Liver (tissue), 8 donors: ENCODE measurements at regions not wholly inside any gene's neighbourhood (a gene's known extent, or its start where the extent isn't known, plus 50 kb on each side); places are given as distances from the start of the nearest gene placed in this dataset.

Experiments
- DNase-seq: peaks from one replicate; pipeline ENCODE4 v3.0.0-alpha.2; 2017; ENCODE audit warnings: low spot score
- H3K27ac ChIP-seq, 2 donors: one replicate each; pipeline ENCODE4 v1.7.0; 2013; ENCODE audit warnings: inconsistent platforms in 2 of 2, low read length in 2 of 2, control low read depth in 1 of 2, low read depth in 1 of 2, mild to moderate bottlenecking in 1 of 2
- H3K27me3 ChIP-seq, 4 donors: one replicate each; pipeline versions ENCODE4 v1.6.1 to v1.7.0; 2013; ENCODE audit warnings: low read length in 3 of 4, inconsistent platforms in 1 of 4, mild to moderate bottlenecking in 1 of 4, moderate library complexity in 1 of 4; ENCODE audit not compliant: control insufficient read depth in 4 of 4, insufficient read depth in 4 of 4
- H3K36me3 ChIP-seq, 4 donors: one replicate each; pipeline versions ENCODE4 v1.6.1 to v1.7.0; 2013; ENCODE audit warnings: low read length in 3 of 4, mild to moderate bottlenecking in 3 of 4, low read depth in 1 of 4, moderate library complexity in 1 of 4; ENCODE audit not compliant: control insufficient read depth in 4 of 4, insufficient read depth in 3 of 4
- H3K4me1 ChIP-seq, 4 donors: one replicate each; pipeline versions ENCODE4 v1.6.1 to v1.7.0; 2013; ENCODE audit warnings: low read length in 3 of 4, mild to moderate bottlenecking in 3 of 4, moderate library complexity in 1 of 4; ENCODE audit not compliant: control insufficient read depth in 4 of 4, insufficient read depth in 4 of 4
- H3K4me3 ChIP-seq, 3 donors: one replicate each; pipeline versions ENCODE4 v1.6.1 to v1.7.0; 2013; ENCODE audit warnings: low read length in 3 of 3, control low read depth in 1 of 3, low read depth in 1 of 3, mild to moderate bottlenecking in 1 of 3
- H3K9ac ChIP-seq, 2 donors: one replicate each; pipeline ENCODE4 v1.7.0; 2013; ENCODE audit warnings: low read length in 2 of 2, mild to moderate bottlenecking in 2 of 2, moderate library complexity in 2 of 2, control low read depth in 1 of 2, low read depth in 1 of 2
- H3K9me3 ChIP-seq, 4 donors: one replicate each; pipeline versions ENCODE4 v1.6.1 to v1.7.0; 2013; ENCODE audit warnings: low read length in 3 of 4; ENCODE audit not compliant: control insufficient read depth in 4 of 4
- FOXA1 ChIP-seq: IDR thresholded peaks from 2 replicates; pipeline ENCODE4 v1.6.1; 2016; ENCODE audit warnings: antibody characterized with exemption
- HNF4A ChIP-seq, 2 donors: conservative IDR thresholded peaks; 2 replicates each; pipeline ENCODE4 v1.6.1; 2016; ENCODE audit warnings: antibody characterized with exemption in 2 of 2, mild to moderate bottlenecking in 2 of 2
- HNF4G ChIP-seq: IDR thresholded peaks from 2 replicates; pipeline ENCODE4 v1.6.1; 2016; ENCODE audit warnings: antibody characterized with exemption
- JUND ChIP-seq, 2 donors: IDR thresholded peaks; 2 replicates each; pipeline ENCODE4 v1.6.1; 2016; ENCODE audit warnings: antibody characterized with exemption in 2 of 2
- NR2F2 ChIP-seq: IDR thresholded peaks from 2 replicates; pipeline ENCODE4 v1.6.1; 2016; ENCODE audit warnings: antibody characterized with exemption
- RAD21 ChIP-seq, 2 donors: IDR thresholded peaks; 2 replicates each; pipeline ENCODE4 v1.6.1; 2016; ENCODE audit warnings: antibody characterized with exemption in 2 of 2, mild to moderate bottlenecking in 2 of 2
- RXRA ChIP-seq, 2 donors: IDR thresholded peaks; 2 replicates each; pipeline ENCODE4 v1.6.1; 2017 to 2018; ENCODE audit warnings: antibody characterized with exemption in 2 of 2, mild to moderate bottlenecking in 1 of 2
- SP1 ChIP-seq: IDR thresholded peaks from 2 replicates; pipeline ENCODE4 v1.6.1; 2018; ENCODE audit warnings: antibody characterized with exemption, mild to moderate bottlenecking
- TAF1 ChIP-seq: conservative IDR thresholded peaks from 2 replicates; pipeline ENCODE4 v1.6.1; 2016; ENCODE audit warnings: antibody characterized with exemption, mild to moderate bottlenecking
- WGBS: extraction: QIAGEN DNeasy Blood & Tissue Kit; methylation state at CpG from one replicate; pipeline ENCODE4 v1.1.7; 2013; 5-methylcytosine and 5-hydroxymethylcytosine counted together
- TF ChIP-seq, protein P1 (sequence below): fragments of 150-350 bp; IDR thresholded peaks from 2 replicates; pipeline ENCODE4 v1.5.1; 2017; ENCODE audit warnings: improper control_type of control experiment, low read depth, low read length; ENCODE audit not compliant: missing input control
- TF ChIP-seq, protein P2 (sequence below): IDR thresholded peaks from 2 replicates; pipeline ENCODE4 v1.6.1; 2016; ENCODE audit warnings: antibody characterized with exemption
- TF ChIP-seq, protein P3 (sequence below): IDR thresholded peaks from 2 replicates; pipeline ENCODE4 v1.6.1; 2016; ENCODE audit warnings: antibody characterized with exemption
- TF ChIP-seq, protein P4 (sequence below): IDR thresholded peaks from 2 replicates; pipeline ENCODE4 v1.6.1; 2016; ENCODE audit warnings: antibody characterized with exemption, mild to moderate bottlenecking
- donor health status: healthy.
- donor health status: healthy.
- donor health status: healthy.
- donor health status: healthy.
- donor health status: healthy.

DNA sequence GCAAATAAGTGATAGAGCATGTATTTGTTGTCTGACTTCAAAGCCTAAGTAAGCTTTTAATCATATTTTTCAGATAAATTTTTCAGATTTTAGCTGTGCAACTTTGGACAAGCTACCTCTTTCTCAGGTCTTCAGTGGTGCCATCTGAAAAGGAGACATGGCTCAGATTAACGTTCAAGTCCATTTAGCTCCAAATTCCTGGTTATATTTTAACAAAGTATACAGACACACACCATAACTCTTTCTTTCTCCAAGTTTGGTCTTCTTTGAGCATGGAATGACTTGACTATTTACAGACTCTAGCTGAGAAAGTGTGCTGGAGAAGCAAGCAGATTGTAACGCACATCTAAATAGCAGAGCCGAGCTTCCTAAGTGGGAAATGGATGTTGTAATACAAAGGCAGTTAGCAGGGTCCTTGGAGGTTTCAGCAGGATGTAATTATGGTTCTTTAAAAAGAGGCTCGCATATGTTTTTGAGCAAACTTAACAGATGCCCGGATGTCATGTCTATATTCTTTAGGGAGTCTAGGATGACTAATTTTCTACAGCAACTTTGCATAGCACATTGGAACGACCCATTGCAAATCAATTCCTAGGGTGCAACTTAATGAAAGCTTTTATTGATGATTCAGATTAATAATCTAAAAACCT lies 128.1 kb upstream of the E2F8 start (continued):
- TF ChIP-seq, protein P1, sequence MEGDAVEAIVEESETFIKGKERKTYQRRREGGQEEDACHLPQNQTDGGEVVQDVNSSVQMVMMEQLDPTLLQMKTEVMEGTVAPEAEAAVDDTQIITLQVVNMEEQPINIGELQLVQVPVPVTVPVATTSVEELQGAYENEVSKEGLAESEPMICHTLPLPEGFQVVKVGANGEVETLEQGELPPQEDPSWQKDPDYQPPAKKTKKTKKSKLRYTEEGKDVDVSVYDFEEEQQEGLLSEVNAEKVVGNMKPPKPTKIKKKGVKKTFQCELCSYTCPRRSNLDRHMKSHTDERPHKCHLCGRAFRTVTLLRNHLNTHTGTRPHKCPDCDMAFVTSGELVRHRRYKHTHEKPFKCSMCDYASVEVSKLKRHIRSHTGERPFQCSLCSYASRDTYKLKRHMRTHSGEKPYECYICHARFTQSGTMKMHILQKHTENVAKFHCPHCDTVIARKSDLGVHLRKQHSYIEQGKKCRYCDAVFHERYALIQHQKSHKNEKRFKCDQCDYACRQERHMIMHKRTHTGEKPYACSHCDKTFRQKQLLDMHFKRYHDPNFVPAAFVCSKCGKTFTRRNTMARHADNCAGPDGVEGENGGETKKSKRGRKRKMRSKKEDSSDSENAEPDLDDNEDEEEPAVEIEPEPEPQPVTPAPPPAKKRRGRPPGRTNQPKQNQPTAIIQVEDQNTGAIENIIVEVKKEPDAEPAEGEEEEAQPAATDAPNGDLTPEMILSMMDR = no peak

DNA sequence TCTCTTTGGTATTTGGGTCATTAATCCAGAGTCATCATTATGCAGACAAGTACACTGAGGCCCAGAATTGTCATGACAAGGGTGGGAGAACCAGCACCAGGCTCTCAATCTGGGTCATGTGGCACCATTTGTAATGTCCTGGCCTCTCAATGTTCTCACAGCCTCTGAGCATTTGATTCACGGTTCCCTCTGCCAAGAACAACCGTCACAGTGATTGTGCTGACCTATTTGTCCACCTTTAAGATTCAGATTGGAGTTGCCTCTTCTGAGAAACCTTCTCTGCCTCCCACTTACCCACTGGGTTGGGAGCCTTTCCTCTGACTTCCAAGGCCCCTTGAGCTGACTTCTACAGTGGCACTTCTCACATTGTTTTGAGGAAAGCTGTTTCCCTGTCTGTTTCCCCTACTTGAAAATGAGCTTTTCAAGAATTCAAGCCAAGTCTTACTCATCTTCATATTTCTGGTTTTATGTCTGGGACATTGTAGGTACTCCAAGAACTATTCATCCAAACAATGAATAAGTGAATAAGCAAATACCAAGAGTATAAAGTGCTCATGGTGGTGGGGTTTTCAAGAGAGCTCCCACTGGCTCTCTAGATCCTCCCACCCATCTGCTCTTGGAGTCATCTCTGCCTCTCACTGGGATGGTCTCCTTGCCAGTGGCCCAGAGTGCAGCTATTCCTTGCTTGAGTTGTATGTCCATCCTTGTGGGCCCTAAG lies 126.4 kb upstream of the E2F8 start:
- TF ChIP-seq HNF4G = no peak
- TF ChIP-seq HNF4A (conservative IDR thresholded peaks at IDR 0.05) = no peak
- no peak for TF ChIP-seq SP1
- no peak for TF ChIP-seq RXRA (IDR thresholded peaks at IDR 0.05)
- TF ChIP-seq, protein P1 = no peak
- TF ChIP-seq, protein P2, sequence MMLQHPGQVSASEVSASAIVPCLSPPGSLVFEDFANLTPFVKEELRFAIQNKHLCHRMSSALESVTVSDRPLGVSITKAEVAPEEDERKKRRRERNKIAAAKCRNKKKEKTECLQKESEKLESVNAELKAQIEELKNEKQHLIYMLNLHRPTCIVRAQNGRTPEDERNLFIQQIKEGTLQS = no peak
- TF ChIP-seq NR2F2 = no peak
- TF ChIP-seq, protein P3, sequence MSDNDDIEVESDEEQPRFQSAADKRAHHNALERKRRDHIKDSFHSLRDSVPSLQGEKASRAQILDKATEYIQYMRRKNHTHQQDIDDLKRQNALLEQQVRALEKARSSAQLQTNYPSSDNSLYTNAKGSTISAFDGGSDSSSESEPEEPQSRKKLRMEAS = no peak
- TF ChIP-seq RAD21 (IDR thresholded peaks at IDR 0.05) = no peak
- TF ChIP-seq, protein P4, sequence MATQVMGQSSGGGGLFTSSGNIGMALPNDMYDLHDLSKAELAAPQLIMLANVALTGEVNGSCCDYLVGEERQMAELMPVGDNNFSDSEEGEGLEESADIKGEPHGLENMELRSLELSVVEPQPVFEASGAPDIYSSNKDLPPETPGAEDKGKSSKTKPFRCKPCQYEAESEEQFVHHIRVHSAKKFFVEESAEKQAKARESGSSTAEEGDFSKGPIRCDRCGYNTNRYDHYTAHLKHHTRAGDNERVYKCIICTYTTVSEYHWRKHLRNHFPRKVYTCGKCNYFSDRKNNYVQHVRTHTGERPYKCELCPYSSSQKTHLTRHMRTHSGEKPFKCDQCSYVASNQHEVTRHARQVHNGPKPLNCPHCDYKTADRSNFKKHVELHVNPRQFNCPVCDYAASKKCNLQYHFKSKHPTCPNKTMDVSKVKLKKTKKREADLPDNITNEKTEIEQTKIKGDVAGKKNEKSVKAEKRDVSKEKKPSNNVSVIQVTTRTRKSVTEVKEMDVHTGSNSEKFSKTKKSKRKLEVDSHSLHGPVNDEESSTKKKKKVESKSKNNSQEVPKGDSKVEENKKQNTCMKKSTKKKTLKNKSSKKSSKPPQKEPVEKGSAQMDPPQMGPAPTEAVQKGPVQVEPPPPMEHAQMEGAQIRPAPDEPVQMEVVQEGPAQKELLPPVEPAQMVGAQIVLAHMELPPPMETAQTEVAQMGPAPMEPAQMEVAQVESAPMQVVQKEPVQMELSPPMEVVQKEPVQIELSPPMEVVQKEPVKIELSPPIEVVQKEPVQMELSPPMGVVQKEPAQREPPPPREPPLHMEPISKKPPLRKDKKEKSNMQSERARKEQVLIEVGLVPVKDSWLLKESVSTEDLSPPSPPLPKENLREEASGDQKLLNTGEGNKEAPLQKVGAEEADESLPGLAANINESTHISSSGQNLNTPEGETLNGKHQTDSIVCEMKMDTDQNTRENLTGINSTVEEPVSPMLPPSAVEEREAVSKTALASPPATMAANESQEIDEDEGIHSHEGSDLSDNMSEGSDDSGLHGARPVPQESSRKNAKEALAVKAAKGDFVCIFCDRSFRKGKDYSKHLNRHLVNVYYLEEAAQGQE = no peak
- no peak for TF ChIP-seq TAF1
- TF ChIP-seq FOXA1 = no peak
- no peak for TF ChIP-seq JUND (IDR thresholded peaks at IDR 0.05)
- no peak overlapping the region for H3K9ac ChIP-seq

More for the DNA sequence above, 126.4 kb upstream of the E2F8 start:
- WGBS = 76% methylated on average over 2 of the region's 2 CpGs
- Histone ChIP-seq H3K4me1 (peaks cover 0 to 14% (median 7%) of the 10 kb centered on the region in 4 donors), H3K36me3 (no peaks in the 10 kb centered on the region), H3K9me3 (no peaks in the 10 kb centered on the region), H3K27ac (no peak overlapping the region), H3K4me3 (no peak overlapping the region), H3K27me3 (no peaks in the 10 kb centered on the region)
- DNase-seq = no peak
